ENCODE measurements at regions not wholly inside any gene's neighbourhood (a gene's known extent, or its start where the extent isn't known, plus 50 kb on each side); places are given as distances from the start of the nearest gene placed in this dataset.

- ATAC-seq, result no peak
- intact Hi-C loops (cut with DNase I, micrococcal nuclease), result loop anchor here in 1 of 2 donors (5.0 kb wide), 1 partner anchor 202 kb away; no protein-coding TSS in a partner anchor
- no peak for DNase-seq
Measured at GRCh38 chr12:77725611-77726010, 105.1 kb upstream of the NAV3 start.

GRCh38 chr12:77724367-77724957 lies 106.2 kb upstream of the NAV3 start:
- DNase-seq, result no peak
- peak; percentile 67 for ATAC-seq
- intact Hi-C loops (cut with DNase I, micrococcal nuclease), result no loop called here

DNA sequence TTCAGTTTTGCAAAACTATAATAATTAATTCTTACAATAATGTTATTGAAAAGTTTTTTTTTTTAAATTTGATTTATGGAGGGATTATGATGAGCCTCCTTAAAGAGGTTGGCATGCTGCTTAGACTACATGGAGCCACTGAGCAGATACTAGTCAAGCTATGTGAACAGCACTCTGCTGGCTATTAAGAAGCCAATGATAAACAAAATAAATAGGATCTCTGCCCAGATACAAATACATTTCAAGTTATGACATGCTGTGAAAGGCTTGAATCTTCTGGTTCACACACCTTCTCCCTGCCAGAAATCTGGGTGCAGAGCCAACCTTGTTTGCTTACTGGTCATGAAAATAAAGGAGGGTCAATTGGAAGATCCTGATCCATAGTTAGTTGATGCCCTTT lies 107.4 kb upstream of the NAV3 start:
- DNase-seq (no peak), ATAC-seq (no peak)
- intact Hi-C loops (cut with DNase I, micrococcal nuclease), result no loop called here

DNA sequence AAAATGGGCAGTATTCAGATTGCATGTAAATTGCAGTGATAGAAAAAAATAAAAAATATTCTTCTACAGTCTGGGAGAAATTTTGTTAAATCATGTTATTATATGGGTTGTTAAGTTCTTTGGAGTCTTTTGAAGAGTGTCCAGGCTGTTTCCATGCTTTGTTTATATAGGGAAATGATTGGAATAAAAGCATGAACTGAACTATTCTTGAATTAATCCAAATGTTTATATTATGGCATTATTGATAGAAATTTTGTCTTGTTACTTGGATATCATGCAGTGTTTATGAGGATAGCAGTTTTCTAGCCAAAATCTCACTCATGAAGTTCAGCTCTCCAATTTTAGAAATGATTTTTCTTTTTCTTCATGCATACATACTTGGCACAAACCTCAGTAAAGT lies 108.2 kb upstream of the NAV3 start:
- no peak for ATAC-seq
- DNase-seq, result no peak
- intact Hi-C loops (cut with DNase I, micrococcal nuclease), result no loop called here

DNA sequence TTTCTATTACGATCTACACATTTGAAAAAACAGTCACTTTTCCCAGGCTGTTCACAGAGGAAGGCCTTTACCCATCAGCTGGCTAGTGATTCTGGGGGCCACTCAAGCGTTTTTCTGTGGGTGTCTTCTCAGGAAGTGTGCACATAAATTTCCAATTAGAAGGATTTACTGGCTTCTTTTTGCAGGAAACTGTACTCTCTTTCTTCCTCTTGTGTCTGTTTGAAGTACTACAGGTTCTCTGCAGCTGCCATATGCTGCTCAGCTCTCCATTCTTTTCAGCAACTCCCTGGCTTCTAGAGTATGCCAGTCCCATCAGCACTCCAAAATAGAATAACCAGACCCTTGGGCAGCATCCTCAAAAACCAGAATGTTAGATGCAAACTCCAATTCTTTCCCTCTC lies 110.4 kb upstream of the NAV3 start:
- intact Hi-C loops (cut with DNase I, micrococcal nuclease), result no loop called here
- ATAC-seq, result no peak
- DNase-seq, result no peak

GRCh38 chr12:77710209-77710608 lies 120.5 kb upstream of the NAV3 start:
- DNase-seq, result no peak
- intact Hi-C loops (cut with DNase I, micrococcal nuclease), result no loop called here
- no peak for ATAC-seq

DNA sequence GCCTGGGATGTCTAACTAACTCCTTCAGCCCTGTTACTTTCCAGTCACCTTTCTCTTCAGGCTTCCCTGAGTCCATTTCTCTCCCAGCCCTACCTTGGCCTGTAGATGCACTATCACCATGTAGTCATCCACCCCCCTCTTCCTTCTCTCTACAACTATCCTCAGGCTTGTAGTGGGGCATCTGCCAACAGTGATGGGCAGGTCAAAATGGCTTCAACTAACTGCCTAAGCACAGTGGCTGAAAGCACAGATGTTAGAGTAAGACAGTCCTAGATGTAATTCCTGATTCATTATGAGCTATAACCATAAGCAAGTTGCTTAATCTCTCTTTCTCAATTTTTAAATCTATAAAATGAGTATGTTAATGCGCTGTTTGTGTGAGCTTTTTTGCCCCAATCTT lies 133.6 kb upstream of the NAV3 start:
- DNase-seq (no peak), ATAC-seq (no peak)
- intact Hi-C loops (cut with DNase I, micrococcal nuclease), result no loop called here

DNA sequence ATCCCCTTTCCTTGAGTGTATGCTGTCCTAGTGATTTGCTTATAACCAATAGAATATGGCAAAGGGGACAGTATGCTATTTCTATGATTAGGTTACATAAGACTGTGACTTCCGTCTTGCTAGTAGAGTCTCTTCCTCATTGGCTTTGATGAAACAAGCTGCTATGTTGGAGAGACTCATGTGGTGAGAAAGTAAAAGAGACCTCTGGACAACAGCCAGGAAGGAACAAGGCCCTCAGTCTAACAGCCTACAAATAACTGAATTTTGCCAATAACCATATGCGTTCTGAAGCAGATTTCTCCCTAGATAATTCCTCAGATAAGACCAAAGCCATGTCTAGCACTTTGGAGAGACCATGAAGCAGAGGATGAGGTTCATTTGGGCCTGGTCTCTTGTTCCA lies 134.5 kb upstream of the NAV3 start:
- intact Hi-C loops (cut with DNase I, micrococcal nuclease), result no loop called here
- no peak for ATAC-seq

DNA sequence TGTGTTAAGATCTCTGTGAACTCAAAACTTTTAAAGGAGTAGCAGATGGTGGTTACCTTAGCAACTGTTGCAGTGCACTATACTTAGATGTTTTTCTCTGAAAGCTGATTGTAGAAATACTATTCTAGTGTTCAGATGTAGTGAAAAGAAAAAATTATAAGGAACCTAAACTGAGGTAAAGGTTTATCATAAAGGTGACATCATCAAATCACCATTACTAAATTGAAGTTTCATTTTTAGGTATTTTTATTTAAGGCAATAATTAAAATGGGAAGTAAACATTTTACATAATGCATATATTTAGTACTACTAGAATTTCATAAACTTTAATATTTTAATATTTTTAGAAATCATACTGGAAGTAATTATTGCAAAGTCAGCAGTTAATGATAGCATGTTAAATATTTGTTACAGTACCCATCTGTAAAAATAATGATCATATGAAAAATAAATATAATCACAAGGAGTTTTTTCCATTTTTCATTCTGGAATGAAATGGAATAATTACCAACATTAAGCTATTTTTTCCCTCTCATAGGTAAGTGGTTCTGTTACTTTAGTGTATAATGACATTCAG lies 141.1 kb upstream of the NAV3 start:
- DNase-seq (no peak), ATAC-seq (no peak)
- intact Hi-C loops (cut with DNase I, micrococcal nuclease), result no loop called here

More for the DNA sequence above, 134.5 kb upstream of the NAV3 start:
- no peak for DNase-seq

- ATAC-seq (no peak), DNase-seq (no peak)
- intact Hi-C loops (cut with DNase I, micrococcal nuclease), result no loop called here
Measured at GRCh38 chr12:77687321-77687720, 143.4 kb upstream of the NAV3 start.

DNA sequence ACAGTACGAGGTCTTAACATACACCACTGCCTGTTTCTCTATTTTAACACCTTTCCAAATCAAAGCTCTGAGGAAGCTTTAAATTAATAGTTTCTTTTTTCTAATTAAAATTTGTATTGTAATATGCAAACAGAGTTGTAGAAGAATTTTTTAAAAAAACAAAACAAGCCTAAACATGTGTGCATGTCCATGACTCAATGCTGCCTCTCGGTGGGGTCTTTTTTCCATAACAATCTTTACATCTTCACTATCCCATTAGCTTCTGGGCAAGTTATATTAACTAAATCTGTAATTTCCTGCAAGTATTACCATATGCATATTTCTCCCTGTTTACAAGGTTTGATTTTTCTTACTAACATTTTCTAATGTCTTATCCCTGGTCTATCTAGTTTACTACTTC lies 143.9 kb upstream of the NAV3 start:
- ATAC-seq (no peak), DNase-seq (no peak)
- intact Hi-C loops (cut with DNase I, micrococcal nuclease), result no loop called here

DNA sequence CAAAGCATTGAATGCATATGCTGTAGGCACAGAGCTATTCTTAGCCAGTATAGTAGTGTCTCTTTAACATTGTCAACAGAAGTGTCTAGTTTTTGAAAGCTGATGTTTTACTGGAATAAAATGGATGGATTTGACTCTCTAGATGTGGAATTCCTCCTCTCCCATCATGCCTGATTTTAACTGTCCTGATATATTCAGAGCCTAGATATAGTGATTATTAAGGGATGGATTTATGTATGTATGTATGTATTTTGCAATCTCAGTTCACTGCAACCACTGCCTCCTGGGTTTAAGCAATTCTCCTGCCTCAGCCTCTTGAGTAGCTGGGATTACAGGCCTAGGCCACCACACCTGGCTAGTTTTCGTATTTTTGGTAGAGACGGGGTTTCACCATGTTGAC lies 144.8 kb upstream of the NAV3 start:
- ATAC-seq (no peak), DNase-seq (no peak)
- intact Hi-C loops (cut with DNase I, micrococcal nuclease), result no loop called here

DNA sequence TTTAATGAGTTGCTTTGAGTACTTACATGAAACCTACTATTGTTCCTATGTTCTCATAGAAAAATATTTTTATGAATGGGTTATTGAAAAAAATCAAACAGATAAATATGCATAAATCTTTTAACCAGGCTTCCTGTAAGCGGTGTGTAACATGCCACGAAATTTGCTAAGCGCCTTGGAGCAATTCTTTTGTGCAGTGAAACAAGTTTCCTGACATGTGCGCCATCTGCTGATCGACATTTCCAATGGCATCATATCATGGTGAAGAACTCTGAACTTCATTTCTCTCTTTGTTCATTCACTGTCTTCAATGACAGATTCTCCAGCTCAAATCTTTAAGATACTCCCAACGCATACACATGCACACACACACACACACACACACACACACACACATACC lies 145.6 kb upstream of the NAV3 start:
- intact Hi-C loops (cut with DNase I, micrococcal nuclease), result no loop called here
- ATAC-seq (peak; percentile 67), DNase-seq (peak; percentile 31 to 48)

DNA sequence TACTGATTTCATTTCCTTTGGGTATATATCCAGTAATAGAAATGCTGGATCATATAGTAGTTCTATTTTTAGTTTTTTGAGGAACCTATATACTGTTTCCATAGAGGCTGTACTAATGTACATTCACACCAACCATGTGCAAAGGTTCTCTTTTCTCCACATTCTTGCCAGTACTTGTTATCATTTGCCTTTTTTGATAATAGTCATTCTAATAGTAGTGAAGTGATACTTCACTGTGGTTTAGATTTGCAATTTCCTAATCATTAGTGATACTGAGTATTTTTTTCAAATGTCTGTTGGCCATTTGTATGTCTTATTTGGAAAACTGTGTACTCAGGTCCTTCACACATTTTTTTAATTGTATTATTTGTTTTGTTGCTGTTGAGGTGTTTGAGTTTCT lies 148.2 kb upstream of the NAV3 start:
- intact Hi-C loops (cut with DNase I, micrococcal nuclease), result no loop called here

GRCh38 chr12:77681726-77682125 lies 149.0 kb upstream of the NAV3 start:
- intact Hi-C loops (cut with DNase I, micrococcal nuclease), result no loop called here
- DNase-seq (no peak), ATAC-seq (no peak)

More for the DNA sequence above, 148.2 kb upstream of the NAV3 start:
- DNase-seq (no peak), ATAC-seq (no peak)

- ATAC-seq (no peak), DNase-seq (no peak)
- intact Hi-C loops (cut with DNase I, micrococcal nuclease), result no loop called here
Measured at GRCh38 chr12:77679686-77680085, 151.0 kb upstream of the NAV3 start.

DNA sequence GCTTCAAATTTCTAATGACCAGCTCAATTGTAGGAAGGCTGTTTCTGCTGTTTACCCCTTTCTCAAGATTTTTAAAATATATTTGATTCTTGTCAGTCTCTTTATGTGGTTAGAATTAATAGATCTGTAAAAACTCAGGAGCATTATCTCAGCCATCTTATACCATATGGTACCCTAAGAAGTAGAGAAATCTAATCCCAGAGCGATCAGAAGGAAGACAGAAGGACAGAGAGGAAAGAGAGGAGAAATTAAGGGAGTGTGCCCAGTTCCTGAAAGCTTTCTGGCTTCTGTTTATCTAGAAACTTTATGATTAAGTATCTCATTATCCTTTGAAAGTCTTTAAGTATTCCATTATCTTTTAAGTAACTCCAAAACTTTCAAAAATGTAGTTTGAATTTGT lies 152.1 kb upstream of the NAV3 start:
- intact Hi-C loops (cut with DNase I, micrococcal nuclease), result no loop called here
- ATAC-seq (no peak), DNase-seq (no peak)

GRCh38 chr12:77667101-77667500 lies 163.6 kb upstream of the NAV3 start:
- intact Hi-C loops (cut with DNase I, micrococcal nuclease), result no loop called here
- no peak for DNase-seq
- ATAC-seq, result no peak

- ATAC-seq (no peak), DNase-seq (no peak)
- intact Hi-C loops (cut with DNase I, micrococcal nuclease), result no loop called here
Measured at GRCh38 chr12:77648716-77649115, 182.0 kb upstream of the NAV3 start.

GRCh38 chr12:77645966-77646598 lies 184.6 kb upstream of the NAV3 start:
- ATAC-seq, result no peak

More at GRCh38 chr12:77645966-77646598, 184.6 kb upstream of the NAV3 start:
- no peak for DNase-seq
- intact Hi-C loops (cut with DNase I, micrococcal nuclease), result no loop called here
